Right lobe of liver (tissue), 4 donors: ENCODE measurements at regions not wholly inside any gene's neighbourhood (a gene's known extent, or its start where the extent isn't known, plus 50 kb on each side); places are given as distances from the start of the nearest gene placed in this dataset.

Experiments used
- POLR2A ChIP-seq: fragments of 450-650 bp; IDR thresholded peaks from one replicate; pipeline ENCODE4 v1.6.1; 2017; ENCODE audit warnings: antibody characterized with exemption, mild to moderate bottlenecking
- TF ChIP-seq, protein P1 (sequence below), 4 donors: fragments of 200-600 bp in 3 of 4; fragments of 450-650 bp in 1 of 4; IDR thresholded peaks; one replicate each; pipeline versions ENCODE4 v1.5.1 to v1.8.0; 2016 to 2022; ENCODE audit warnings: antibody characterized with exemption in 4 of 4, mild to moderate bottlenecking in 2 of 4
- donor health status: DM: no; HTN: no; CAD: no.
- donor health status: DM: no; HTN: no; CAD: no.
- donor health status: DM: no; HTN: yes; CAD: no.

DNA sequence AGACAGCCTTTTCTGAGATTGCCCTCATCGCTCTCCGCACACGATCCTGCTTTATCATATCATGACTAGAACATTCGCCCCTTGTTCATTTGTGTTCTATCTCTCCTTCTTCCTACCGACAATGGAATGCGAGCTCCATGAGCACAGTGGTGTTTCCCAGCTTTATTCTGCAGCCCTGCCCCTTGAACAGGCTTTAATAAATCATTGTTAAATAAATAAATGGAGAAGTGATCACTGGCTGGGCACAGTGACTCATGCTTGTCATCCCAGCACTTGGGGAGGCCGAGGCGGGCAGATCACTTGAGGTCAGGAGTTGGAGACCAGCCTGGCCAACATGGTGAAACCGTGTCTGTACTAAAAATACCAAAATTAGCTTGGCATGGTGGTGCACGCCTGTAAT lies 1063.3 kb upstream of the EEF2KMT start:
- TF ChIP-seq, protein P1, sequence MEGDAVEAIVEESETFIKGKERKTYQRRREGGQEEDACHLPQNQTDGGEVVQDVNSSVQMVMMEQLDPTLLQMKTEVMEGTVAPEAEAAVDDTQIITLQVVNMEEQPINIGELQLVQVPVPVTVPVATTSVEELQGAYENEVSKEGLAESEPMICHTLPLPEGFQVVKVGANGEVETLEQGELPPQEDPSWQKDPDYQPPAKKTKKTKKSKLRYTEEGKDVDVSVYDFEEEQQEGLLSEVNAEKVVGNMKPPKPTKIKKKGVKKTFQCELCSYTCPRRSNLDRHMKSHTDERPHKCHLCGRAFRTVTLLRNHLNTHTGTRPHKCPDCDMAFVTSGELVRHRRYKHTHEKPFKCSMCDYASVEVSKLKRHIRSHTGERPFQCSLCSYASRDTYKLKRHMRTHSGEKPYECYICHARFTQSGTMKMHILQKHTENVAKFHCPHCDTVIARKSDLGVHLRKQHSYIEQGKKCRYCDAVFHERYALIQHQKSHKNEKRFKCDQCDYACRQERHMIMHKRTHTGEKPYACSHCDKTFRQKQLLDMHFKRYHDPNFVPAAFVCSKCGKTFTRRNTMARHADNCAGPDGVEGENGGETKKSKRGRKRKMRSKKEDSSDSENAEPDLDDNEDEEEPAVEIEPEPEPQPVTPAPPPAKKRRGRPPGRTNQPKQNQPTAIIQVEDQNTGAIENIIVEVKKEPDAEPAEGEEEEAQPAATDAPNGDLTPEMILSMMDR (IDR thresholded peaks at IDR 0.05), result no peak
- no peak for TF ChIP-seq POLR2A
